Panc1 (cell line): ENCODE measurements at regions not wholly inside any gene's neighbourhood (a gene's known extent, or its start where the extent isn't known, plus 50 kb on each side); places are given as distances from the start of the nearest gene placed in this dataset.

Experiments used
- ATAC-seq: fragments of 200-7000 bp; cut with Tn5 transposase; 2 replicates; pipeline ENCODE4 v1.9.1; 2020; ENCODE audit warnings: mild to moderate bottlenecking, moderate library complexity
- BruUV-seq: library from RNA; stranded (reverse); fragments of 400-500 nt; replicated peaks from 2 replicates; lab custom pipeline; 2021; lab: Mats Ljungman, UMichigan
- CTCF ChIA-PET: fragments of 300-600 bp; sonication (Branson Sonifier 250); formaldehyde crosslinking; loops from one replicate; lab custom pipeline; 2022; ENCODE audit warnings: antibody characterized with exemption; lab: Charles Lee
- POLR2A ChIA-PET: fragments of 300-600 bp; sonication (Branson Sonifier 250); formaldehyde crosslinking; loops from one replicate; lab custom pipeline; 2022; ENCODE audit warnings: antibody characterized with exemption; lab: Charles Lee
- DNase-seq: peaks from one replicate; pipeline ENCODE4 v3.0.0-alpha.2; 2010; ENCODE audit warnings: low read depth, low spot score
- H3K27ac ChIP-seq: 2 replicates; pipeline ENCODE4 v1.5.1; 2011; ENCODE audit warnings: mild to moderate bottlenecking, low read length, inconsistent platforms
- H3K27me3 ChIP-seq: fragments of 200-500 bp; sonication (Bioruptor generic); 2 replicates; pipeline ENCODE4 v1.6.0; 2014; ENCODE audit warnings: low read length, inconsistent platforms; ENCODE audit not compliant: control insufficient read depth, insufficient read depth
- H3K36me3 ChIP-seq: fragments of 200-500 bp; sonication (Bioruptor generic); 2 replicates; pipeline ENCODE4 v1.5.1; 2014; ENCODE audit warnings: inconsistent platforms, mild to moderate bottlenecking, low read length, moderate library complexity; ENCODE audit not compliant: control insufficient read depth, insufficient read depth
- H3K4me1 ChIP-seq: 2 replicates; pipeline ENCODE4 v1.5.1; 2011; ENCODE audit warnings: inconsistent platforms, mild to moderate bottlenecking, low read length, moderate library complexity; ENCODE audit not compliant: control insufficient read depth, insufficient read depth
- H3K4me3 ChIP-seq, 2 experiments: 2 replicates each; pipeline ENCODE4 v1.5.1; 2011 to 2012; ENCODE audit warnings: low read depth in 2 of 2, low read length in 2 of 2, mild to moderate bottlenecking in 2 of 2, inconsistent platforms in 1 of 2, moderate library complexity in 1 of 2
- H3K9me3 ChIP-seq: fragments of 200-500 bp; sonication (Bioruptor generic); 2 replicates; pipeline ENCODE4 v1.5.1; 2014; ENCODE audit warnings: low read depth, mild to moderate bottlenecking, inconsistent platforms, low read length, moderate library complexity; ENCODE audit not compliant: control insufficient read depth, insufficient read depth
- POLR2AphosphoS5 ChIP-seq: IDR thresholded peaks from 2 replicates; pipeline ENCODE4 v1.6.1; 2012; ENCODE audit warnings: mild to moderate bottlenecking, low read depth, low read length, moderate library complexity
- SIN3A ChIP-seq: IDR thresholded peaks from 2 replicates; pipeline ENCODE4 v1.6.1; 2012; ENCODE audit warnings: low read depth, mild to moderate bottlenecking, low read length, moderate library complexity, borderline replicate concordance; ENCODE audit not compliant: insufficient read depth
- TCF7L2 ChIP-seq: IDR thresholded peaks from 2 replicates; pipeline ENCODE4 v1.6.1; 2011; ENCODE audit warnings: mild to moderate bottlenecking, low read depth, low read length, inconsistent platforms
- in situ Hi-C: cut with HindIII; loops from 2 replicates; pipeline ENCODE4 v1.10.0; 2016; ENCODE audit warnings: low sequenced_read_pairs, low pct_unique_long_range_greater_than_20kb
- intact Hi-C: fragments of 100-400 bp; cut with micrococcal nuclease; formaldehyde crosslinking; loops from one replicate; pipeline ENCODE4 v1.10.0; 2022; ENCODE audit not compliant: unreplicated experiment
- TF ChIP-seq, protein P1 (sequence below), 2 experiments: IDR thresholded peaks; 2 replicates each; pipeline ENCODE4 v1.6.1; 2011 to 2012; ENCODE audit warnings: low read depth in 2 of 2, control low read depth in 1 of 2, low read length in 1 of 2, mild to moderate bottlenecking in 1 of 2, moderate library complexity in 1 of 2; ENCODE audit not compliant: insufficient read depth in 1 of 2
- TF ChIP-seq, protein P2 (sequence below): fragments of 450-650 bp; IDR thresholded peaks from 2 replicates; pipeline ENCODE4 v1.5.1; 2017; ENCODE audit warnings: mild to moderate bottlenecking

DNA sequence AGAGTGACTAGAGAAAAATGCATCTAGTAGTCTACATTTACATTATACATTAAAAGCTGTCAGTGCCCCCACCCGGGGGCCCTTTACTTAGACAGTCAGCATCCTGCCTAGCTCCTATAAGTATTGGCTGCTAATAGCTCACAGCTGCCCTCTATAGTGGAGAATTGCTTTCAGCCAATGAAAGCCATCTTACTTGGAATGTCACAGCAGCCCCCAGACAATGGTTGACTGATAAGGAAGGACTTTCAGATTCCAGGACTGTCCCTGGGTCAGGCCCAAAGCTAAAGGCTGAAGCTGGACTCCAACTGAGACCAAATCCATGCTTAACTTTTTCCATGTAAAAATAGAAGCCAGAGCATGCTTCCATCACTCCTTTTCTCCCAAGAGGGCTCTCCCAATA lies 196.9 kb downstream of the ANKRD50 start:
- no peak for DNase-seq
- Histone ChIP-seq H3K36me3 (no peaks in the 10 kb centered on the region), H3K27ac (no peak overlapping the region), H3K27me3 (no peaks in the 10 kb centered on the region), H3K4me3 (no peak overlapping the region), H3K4me1 (no peaks in the 10 kb centered on the region), H3K9me3 (no peaks in the 10 kb centered on the region)
- no TSS peak for BruUV-seq
- no peak for ATAC-seq
- TF ChIP-seq SIN3A, result no peak
- TF ChIP-seq, protein P1, sequence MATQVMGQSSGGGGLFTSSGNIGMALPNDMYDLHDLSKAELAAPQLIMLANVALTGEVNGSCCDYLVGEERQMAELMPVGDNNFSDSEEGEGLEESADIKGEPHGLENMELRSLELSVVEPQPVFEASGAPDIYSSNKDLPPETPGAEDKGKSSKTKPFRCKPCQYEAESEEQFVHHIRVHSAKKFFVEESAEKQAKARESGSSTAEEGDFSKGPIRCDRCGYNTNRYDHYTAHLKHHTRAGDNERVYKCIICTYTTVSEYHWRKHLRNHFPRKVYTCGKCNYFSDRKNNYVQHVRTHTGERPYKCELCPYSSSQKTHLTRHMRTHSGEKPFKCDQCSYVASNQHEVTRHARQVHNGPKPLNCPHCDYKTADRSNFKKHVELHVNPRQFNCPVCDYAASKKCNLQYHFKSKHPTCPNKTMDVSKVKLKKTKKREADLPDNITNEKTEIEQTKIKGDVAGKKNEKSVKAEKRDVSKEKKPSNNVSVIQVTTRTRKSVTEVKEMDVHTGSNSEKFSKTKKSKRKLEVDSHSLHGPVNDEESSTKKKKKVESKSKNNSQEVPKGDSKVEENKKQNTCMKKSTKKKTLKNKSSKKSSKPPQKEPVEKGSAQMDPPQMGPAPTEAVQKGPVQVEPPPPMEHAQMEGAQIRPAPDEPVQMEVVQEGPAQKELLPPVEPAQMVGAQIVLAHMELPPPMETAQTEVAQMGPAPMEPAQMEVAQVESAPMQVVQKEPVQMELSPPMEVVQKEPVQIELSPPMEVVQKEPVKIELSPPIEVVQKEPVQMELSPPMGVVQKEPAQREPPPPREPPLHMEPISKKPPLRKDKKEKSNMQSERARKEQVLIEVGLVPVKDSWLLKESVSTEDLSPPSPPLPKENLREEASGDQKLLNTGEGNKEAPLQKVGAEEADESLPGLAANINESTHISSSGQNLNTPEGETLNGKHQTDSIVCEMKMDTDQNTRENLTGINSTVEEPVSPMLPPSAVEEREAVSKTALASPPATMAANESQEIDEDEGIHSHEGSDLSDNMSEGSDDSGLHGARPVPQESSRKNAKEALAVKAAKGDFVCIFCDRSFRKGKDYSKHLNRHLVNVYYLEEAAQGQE (IDR thresholded peaks at IDR 0.05; ENCODE audit: insufficient read depth in 1 of 2, low read depth in 2 of 2, low read length in 1 of 2), result no peak
- TF ChIP-seq POLR2AphosphoS5, result no peak
- TF ChIP-seq, protein P2, sequence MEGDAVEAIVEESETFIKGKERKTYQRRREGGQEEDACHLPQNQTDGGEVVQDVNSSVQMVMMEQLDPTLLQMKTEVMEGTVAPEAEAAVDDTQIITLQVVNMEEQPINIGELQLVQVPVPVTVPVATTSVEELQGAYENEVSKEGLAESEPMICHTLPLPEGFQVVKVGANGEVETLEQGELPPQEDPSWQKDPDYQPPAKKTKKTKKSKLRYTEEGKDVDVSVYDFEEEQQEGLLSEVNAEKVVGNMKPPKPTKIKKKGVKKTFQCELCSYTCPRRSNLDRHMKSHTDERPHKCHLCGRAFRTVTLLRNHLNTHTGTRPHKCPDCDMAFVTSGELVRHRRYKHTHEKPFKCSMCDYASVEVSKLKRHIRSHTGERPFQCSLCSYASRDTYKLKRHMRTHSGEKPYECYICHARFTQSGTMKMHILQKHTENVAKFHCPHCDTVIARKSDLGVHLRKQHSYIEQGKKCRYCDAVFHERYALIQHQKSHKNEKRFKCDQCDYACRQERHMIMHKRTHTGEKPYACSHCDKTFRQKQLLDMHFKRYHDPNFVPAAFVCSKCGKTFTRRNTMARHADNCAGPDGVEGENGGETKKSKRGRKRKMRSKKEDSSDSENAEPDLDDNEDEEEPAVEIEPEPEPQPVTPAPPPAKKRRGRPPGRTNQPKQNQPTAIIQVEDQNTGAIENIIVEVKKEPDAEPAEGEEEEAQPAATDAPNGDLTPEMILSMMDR, result 0 out of 2 replicates have a peak, but pooled peaks have one; percentile 7
- TF ChIP-seq TCF7L2, result no peak
- intact Hi-C loops (no loop called here), in situ Hi-C loops (no loop called here)
- POLR2A ChIA-PET, result no interaction called here
- CTCF ChIA-PET, result no interaction called here

DNA sequence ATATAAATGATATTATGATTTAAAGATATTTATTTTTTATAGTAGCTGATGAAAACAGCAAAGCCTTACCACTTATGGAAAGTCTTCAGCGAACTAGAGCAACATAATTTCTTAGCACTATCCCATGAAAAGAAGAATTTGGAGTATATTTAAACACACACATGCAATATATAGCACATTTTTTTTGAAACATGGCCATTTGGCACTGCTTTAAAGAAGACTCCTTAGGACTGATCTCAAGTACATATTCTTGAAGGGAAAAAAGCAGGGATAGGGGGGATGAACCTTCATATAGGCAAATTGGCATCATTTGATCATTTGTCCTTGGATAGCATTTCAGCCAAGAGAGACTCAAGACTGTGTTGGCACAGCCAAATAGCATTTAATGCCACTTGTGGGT lies 193.3 kb downstream of the ANKRD50 start:
- TF ChIP-seq TCF7L2 (no peak), POLR2AphosphoS5 (no peak), SIN3A (no peak)
- TF ChIP-seq, protein P2, result no peak
- TF ChIP-seq, protein P1 (IDR thresholded peaks at IDR 0.05; ENCODE audit: insufficient read depth in 1 of 2, low read depth in 2 of 2, low read length in 1 of 2), result no peak
- no peaks in the 10 kb centered on the region for H3K4me1 ChIP-seq
- H3K27ac ChIP-seq, result no peak overlapping the region
- no peak overlapping the region for H3K4me3 ChIP-seq
- DNase-seq (no peak), ATAC-seq (no peak)
- in situ Hi-C loops (no loop called here), intact Hi-C loops (no loop called here)
- CTCF ChIA-PET, result no interaction called here
- no peaks in the 10 kb centered on the region for H3K9me3 ChIP-seq
- BruUV-seq, result no TSS peak
- POLR2A ChIA-PET, result no interaction called here
- H3K36me3 ChIP-seq, result no peaks in the 10 kb centered on the region
- no peaks in the 10 kb centered on the region for H3K27me3 ChIP-seq
